ENCODE measurements at regions not wholly inside any gene's neighbourhood (a gene's known extent, or its start where the extent isn't known, plus 50 kb on each side); places are given as distances from the start of the nearest gene placed in this dataset.

DNA sequence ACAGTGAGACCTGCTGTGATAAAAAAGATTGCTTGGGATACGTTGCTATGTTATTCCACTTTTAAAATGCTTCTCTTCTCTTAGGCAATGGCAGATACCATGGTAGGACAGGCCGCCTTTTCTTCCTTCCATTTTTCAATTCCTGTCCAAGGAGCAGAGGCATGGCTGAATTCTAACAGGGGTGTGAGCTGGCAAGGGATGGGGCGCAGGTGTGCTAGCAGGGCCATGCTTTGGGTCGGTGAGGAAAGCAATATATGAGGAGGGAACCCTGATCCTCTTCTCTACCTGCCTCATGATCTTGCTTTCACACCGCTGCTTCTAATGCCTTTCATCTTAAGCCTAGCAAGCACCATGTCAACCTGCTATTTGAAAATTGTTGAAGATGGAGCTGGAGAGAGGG, 225.0 kb downstream of the KATNAL1 start:
- TF ChIP-seq, protein P1, sequence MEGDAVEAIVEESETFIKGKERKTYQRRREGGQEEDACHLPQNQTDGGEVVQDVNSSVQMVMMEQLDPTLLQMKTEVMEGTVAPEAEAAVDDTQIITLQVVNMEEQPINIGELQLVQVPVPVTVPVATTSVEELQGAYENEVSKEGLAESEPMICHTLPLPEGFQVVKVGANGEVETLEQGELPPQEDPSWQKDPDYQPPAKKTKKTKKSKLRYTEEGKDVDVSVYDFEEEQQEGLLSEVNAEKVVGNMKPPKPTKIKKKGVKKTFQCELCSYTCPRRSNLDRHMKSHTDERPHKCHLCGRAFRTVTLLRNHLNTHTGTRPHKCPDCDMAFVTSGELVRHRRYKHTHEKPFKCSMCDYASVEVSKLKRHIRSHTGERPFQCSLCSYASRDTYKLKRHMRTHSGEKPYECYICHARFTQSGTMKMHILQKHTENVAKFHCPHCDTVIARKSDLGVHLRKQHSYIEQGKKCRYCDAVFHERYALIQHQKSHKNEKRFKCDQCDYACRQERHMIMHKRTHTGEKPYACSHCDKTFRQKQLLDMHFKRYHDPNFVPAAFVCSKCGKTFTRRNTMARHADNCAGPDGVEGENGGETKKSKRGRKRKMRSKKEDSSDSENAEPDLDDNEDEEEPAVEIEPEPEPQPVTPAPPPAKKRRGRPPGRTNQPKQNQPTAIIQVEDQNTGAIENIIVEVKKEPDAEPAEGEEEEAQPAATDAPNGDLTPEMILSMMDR (IDR thresholded peaks at IDR 0.05; ENCODE audit: poor library complexity, severe bottlenecking), result no peak
- Histone ChIP-seq H3K36me3 (ENCODE audit: low read depth) (no peaks in the 10 kb centered on the region), H3K9me3 (ENCODE audit: severe bottlenecking) (no peaks in the 10 kb centered on the region), H3K4me1 (ENCODE audit: insufficient read depth, poor library complexity, severe bottlenecking) (no peaks in the 10 kb centered on the region), H3K27ac (ENCODE audit: poor library complexity, severe bottlenecking) (no peak overlapping the region), H3K27me3 (ENCODE audit: insufficient read depth, poor library complexity, severe bottlenecking) (no peaks in the 10 kb centered on the region), H3K4me3 (ENCODE audit: severe bottlenecking) (no peak overlapping the region)
- ATAC-seq (ENCODE audit: low read depth), result no peak
- no peak for DNase-seq (ENCODE audit: low spot score)

DNA sequence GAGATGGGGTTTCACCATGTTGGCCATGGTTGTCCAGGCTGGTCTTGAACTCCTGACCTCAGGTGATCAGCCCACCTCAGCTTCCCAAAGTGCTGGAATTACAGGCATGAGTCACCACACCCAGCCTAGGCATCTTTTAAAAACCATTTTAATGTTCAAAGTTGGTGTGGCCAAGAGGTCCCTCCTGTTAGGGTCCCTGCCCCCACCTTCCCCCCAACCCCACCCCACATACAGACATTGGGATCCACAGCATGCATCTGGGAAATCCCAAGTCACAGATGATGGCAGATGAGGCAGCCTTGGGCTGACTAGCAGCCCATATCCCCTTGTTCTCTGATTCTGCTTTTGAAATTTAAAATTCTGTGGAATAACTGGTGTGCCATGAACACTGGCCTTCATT, 226.0 kb downstream of the KATNAL1 start:
- H3K27me3 ChIP-seq (ENCODE audit: insufficient read depth, poor library complexity, severe bottlenecking), result no peaks in the 10 kb centered on the region
- no peaks in the 10 kb centered on the region for H3K4me1 ChIP-seq (ENCODE audit: insufficient read depth, poor library complexity, severe bottlenecking)
- no peak overlapping the region for H3K27ac ChIP-seq (ENCODE audit: poor library complexity, severe bottlenecking)
- H3K9me3 ChIP-seq (ENCODE audit: severe bottlenecking), result no peaks in the 10 kb centered on the region
- no peaks in the 10 kb centered on the region for H3K36me3 ChIP-seq (ENCODE audit: low read depth)
- ATAC-seq (ENCODE audit: low read depth) (no peak), DNase-seq (ENCODE audit: low spot score) (no peak)
- no peak overlapping the region for H3K4me3 ChIP-seq (ENCODE audit: severe bottlenecking)
- TF ChIP-seq, protein P1 (IDR thresholded peaks at IDR 0.05; ENCODE audit: poor library complexity, severe bottlenecking), result no peak

DNA sequence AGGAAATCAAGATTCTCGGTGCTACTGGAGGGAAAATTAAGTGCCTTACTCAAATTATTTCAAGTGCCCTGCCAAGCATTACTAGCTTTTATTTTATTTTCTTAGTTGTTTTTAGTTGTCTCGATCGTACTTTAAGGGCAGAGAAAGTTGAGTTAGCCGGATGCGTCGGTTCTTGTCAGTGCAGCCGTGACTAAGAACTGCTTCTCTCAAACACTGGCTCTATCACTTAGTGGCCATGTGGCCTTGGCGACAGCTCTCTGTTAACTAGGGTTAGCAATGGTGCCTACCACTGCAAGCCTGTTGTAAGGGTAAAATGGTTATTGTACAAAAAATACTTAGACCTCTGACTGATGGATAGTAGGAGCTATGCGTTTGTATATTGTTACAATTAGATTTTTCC, 227.8 kb downstream of the KATNAL1 start:
- H3K4me1 ChIP-seq (ENCODE audit: insufficient read depth, poor library complexity, severe bottlenecking), result no peaks in the 10 kb centered on the region
- TF ChIP-seq, protein P1 (IDR thresholded peaks at IDR 0.05; ENCODE audit: poor library complexity, severe bottlenecking), result no peak

DNA sequence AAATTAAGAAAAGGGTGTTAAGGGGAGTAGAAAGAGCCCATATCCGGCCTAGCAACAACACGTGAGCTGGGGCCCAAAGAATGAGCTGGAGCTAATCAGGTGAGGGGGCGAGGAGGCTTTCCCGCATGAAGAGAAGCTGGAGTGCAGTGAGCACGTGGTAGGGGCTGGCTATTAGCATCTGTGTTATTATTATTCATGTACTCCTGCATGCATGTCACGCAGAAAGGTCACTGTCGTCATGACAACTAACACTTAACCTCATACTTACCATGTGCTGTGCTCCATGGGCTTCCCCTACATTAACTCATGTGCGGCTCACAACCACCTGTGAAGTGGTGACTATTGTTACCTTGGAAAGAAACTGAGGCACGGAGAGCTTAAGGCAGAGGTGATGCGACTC, 227.6 kb upstream of the UBL3 start:
- DNase-seq (ENCODE audit: low spot score) (no peak), ATAC-seq (ENCODE audit: low read depth) (no peak)
- TF ChIP-seq, protein P1 (IDR thresholded peaks at IDR 0.05; ENCODE audit: poor library complexity, severe bottlenecking), result no peak
- no peaks in the 10 kb centered on the region for H3K4me1 ChIP-seq (ENCODE audit: insufficient read depth, poor library complexity, severe bottlenecking)
- H3K36me3 ChIP-seq (ENCODE audit: low read depth), result no peaks in the 10 kb centered on the region
- no peak overlapping the region for H3K4me3 ChIP-seq (ENCODE audit: severe bottlenecking)
- no peak overlapping the region for H3K27ac ChIP-seq (ENCODE audit: poor library complexity, severe bottlenecking)
- no peaks in the 10 kb centered on the region for H3K27me3 ChIP-seq (ENCODE audit: insufficient read depth, poor library complexity, severe bottlenecking)
- no peaks in the 10 kb centered on the region for H3K9me3 ChIP-seq (ENCODE audit: severe bottlenecking)

More for the DNA sequence above, 227.8 kb downstream of the KATNAL1 start:
- H3K4me3 ChIP-seq (ENCODE audit: severe bottlenecking), result no peak overlapping the region
- H3K36me3 ChIP-seq (ENCODE audit: low read depth), result no peaks in the 10 kb centered on the region
- no peak overlapping the region for H3K27ac ChIP-seq (ENCODE audit: poor library complexity, severe bottlenecking)
- ATAC-seq (ENCODE audit: low read depth), result no peak
- H3K27me3 ChIP-seq (ENCODE audit: insufficient read depth, poor library complexity, severe bottlenecking), result no peaks in the 10 kb centered on the region
- H3K9me3 ChIP-seq (ENCODE audit: severe bottlenecking), result no peaks in the 10 kb centered on the region
- DNase-seq (ENCODE audit: low spot score), result no peak

DNA sequence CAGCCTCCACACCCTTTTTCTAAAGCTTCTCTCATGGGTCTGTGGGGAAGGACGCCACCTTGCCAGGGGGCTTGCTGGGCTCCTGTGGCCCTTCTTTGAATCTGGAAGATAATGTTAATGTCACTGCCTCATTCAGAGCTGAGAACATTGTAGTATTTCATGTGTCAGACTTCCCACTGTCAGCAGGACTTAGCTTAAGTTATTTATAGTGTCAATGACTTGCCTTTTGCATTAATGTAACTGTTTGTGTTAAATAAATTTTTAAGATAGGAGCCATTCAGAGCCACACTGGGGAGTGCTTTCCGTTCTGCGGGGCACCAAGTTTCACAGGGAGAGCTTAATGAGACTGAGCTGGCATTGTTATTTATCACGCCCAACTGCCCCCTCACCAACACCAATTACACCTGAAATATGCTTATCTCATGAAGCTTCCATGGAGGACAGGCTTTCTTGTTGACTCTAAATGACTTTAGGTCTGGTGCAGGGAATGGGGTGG, 226.9 kb upstream of the UBL3 start:
- H3K27ac ChIP-seq (ENCODE audit: poor library complexity, severe bottlenecking), result no peak overlapping the region
- no peaks in the 10 kb centered on the region for H3K36me3 ChIP-seq (ENCODE audit: low read depth)
- DNase-seq (ENCODE audit: low spot score) (no peak), ATAC-seq (ENCODE audit: low read depth) (no peak)
- TF ChIP-seq, protein P1 (IDR thresholded peaks at IDR 0.05; ENCODE audit: poor library complexity, severe bottlenecking), result no peak
- H3K4me3 ChIP-seq (ENCODE audit: severe bottlenecking), result no peak overlapping the region
- H3K9me3 ChIP-seq (ENCODE audit: severe bottlenecking), result no peaks in the 10 kb centered on the region
- H3K27me3 ChIP-seq (ENCODE audit: insufficient read depth, poor library complexity, severe bottlenecking), result no peaks in the 10 kb centered on the region
- no peaks in the 10 kb centered on the region for H3K4me1 ChIP-seq (ENCODE audit: insufficient read depth, poor library complexity, severe bottlenecking)

Data from RWPE2 (cell line).